ENCODE measurements at regions not wholly inside any gene's neighbourhood (a gene's known extent, or its start where the extent isn't known, plus 50 kb on each side); places are given as distances from the start of the nearest gene placed in this dataset.

DNA sequence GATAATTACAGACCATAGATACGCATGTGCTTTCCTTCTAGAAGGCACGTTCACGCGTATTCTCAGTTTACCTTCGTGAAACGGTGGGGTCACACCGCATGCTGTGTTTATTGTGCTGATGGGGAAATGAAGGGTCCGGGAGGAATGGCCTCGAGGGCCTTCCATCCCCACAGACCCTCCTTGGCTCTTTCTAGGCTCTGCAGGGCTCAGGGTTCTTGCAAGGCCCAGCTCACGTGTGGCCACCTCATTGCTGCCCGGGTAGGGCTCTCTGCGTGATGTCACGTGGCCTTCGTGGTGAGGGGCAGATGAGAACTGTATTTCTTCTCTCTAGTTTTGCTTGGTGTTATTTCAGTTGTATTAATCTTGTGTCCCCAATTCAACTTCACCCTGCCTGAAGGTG is 133.5 kb upstream of the ALKAL2 start:
- TF ChIP-seq POLR2A (IDR thresholded peaks at IDR 0.05): no peak
- TF ChIP-seq, protein P1, sequence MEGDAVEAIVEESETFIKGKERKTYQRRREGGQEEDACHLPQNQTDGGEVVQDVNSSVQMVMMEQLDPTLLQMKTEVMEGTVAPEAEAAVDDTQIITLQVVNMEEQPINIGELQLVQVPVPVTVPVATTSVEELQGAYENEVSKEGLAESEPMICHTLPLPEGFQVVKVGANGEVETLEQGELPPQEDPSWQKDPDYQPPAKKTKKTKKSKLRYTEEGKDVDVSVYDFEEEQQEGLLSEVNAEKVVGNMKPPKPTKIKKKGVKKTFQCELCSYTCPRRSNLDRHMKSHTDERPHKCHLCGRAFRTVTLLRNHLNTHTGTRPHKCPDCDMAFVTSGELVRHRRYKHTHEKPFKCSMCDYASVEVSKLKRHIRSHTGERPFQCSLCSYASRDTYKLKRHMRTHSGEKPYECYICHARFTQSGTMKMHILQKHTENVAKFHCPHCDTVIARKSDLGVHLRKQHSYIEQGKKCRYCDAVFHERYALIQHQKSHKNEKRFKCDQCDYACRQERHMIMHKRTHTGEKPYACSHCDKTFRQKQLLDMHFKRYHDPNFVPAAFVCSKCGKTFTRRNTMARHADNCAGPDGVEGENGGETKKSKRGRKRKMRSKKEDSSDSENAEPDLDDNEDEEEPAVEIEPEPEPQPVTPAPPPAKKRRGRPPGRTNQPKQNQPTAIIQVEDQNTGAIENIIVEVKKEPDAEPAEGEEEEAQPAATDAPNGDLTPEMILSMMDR (IDR thresholded peaks at IDR 0.05 in 4 of 5, conservative IDR thresholded peaks at IDR 0.05 in 1 of 5): no peak

Data from gastrocnemius medialis (tissue), 4 donors.